Lower leg skin (tissue), 3 donors: ENCODE measurements at regions not wholly inside any gene's neighbourhood (a gene's known extent, or its start where the extent isn't known, plus 50 kb on each side); places are given as distances from the start of the nearest gene placed in this dataset.

Source experiments
- POLR2A ChIP-seq, 2 donors: fragments of 450-650 bp; IDR thresholded peaks; one replicate each; pipeline ENCODE4 v1.6.1; 2016 to 2017; ENCODE audit warnings: antibody characterized with exemption in 2 of 2, mild to moderate bottlenecking in 1 of 2, moderate library complexity in 1 of 2
- TF ChIP-seq, protein P1 (sequence below), 3 donors: fragments of 450-650 bp; IDR thresholded peaks; one replicate each; pipeline ENCODE4 v1.5.1; 2016; ENCODE audit warnings: antibody characterized with exemption in 3 of 3, mild to moderate bottlenecking in 3 of 3, moderate library complexity in 2 of 3

DNA sequence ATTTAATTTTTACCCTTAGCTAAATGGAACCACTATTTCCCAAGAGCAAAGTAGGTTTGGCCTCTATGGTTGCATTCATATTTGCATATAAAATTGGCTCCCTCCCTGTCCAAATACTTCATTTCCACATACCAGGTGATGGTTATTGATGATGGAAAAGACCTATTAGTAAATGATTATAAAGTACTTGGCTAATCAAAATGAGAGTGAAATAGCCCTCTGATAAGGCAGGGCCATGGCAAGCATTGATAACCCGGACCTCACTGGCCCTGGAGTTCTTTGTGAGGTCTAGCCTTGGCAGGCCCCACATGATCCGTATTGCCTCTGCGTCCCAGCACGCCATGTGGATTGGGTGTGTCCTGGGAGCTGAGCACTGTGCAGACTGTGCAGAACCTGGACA lies 201.1 kb upstream of the GATA6 start:
- TF ChIP-seq POLR2A (IDR thresholded peaks at IDR 0.05) = no peak
- TF ChIP-seq, protein P1, sequence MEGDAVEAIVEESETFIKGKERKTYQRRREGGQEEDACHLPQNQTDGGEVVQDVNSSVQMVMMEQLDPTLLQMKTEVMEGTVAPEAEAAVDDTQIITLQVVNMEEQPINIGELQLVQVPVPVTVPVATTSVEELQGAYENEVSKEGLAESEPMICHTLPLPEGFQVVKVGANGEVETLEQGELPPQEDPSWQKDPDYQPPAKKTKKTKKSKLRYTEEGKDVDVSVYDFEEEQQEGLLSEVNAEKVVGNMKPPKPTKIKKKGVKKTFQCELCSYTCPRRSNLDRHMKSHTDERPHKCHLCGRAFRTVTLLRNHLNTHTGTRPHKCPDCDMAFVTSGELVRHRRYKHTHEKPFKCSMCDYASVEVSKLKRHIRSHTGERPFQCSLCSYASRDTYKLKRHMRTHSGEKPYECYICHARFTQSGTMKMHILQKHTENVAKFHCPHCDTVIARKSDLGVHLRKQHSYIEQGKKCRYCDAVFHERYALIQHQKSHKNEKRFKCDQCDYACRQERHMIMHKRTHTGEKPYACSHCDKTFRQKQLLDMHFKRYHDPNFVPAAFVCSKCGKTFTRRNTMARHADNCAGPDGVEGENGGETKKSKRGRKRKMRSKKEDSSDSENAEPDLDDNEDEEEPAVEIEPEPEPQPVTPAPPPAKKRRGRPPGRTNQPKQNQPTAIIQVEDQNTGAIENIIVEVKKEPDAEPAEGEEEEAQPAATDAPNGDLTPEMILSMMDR (IDR thresholded peaks at IDR 0.05) = no peak
